ENCODE measurements at regions not wholly inside any gene's neighbourhood (a gene's known extent, or its start where the extent isn't known, plus 50 kb on each side); places are given as distances from the start of the nearest gene placed in this dataset.

DNA sequence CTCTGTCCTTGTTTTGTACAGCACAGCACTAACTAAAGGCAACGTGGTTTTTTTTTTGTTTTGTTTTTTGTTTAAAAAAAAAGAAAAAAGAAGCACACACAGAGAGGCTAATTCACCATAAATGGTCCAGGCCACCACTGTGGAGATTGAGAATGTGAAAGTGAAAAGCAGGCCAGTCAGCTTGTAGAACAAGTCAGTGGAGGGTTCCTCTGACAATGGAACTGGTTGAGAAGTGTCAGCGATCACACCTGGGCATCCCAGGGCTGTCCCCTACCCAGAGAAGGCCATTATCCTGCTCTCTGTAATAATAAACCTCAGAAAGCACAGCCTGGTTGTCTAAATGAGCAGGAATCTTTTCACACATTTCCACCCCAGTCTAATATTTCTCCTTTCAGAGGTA, 119.6 kb upstream of the ZNF438 start:
- H3F3A ChIP-seq (ENCODE audit: low read length, unreplicated experiment), result no peaks in the 10 kb centered on the region
- ChIA-PET CTCF (no interaction called here), POLR2A (ENCODE audit: unreplicated experiment) (no interaction called here)
- intact Hi-C loops (cut with micrococcal nuclease), result no loop called here
- H3K79me2 ChIP-seq (ENCODE audit: low read length), result no peaks in the 10 kb centered on the region
- no peaks in the 10 kb centered on the region for H3K36me3 ChIP-seq (ENCODE audit: low read depth, low read length)
- H3K4me3 ChIP-seq (ENCODE audit: low read length), result no peak overlapping the region
- no peak overlapping the region for H3K4me2 ChIP-seq (ENCODE audit: low read length)
- no peaks in the 10 kb centered on the region for H3K27me3 ChIP-seq (ENCODE audit: low read length)
- H3K9me2 ChIP-seq (replicated peaks; ENCODE audit: low read length), result no peaks in the 10 kb centered on the region
- ATAC-seq (no peak), DNase-seq (no peak)
- no peaks in the 10 kb centered on the region for H4K20me1 ChIP-seq (ENCODE audit: low read length)
- H2AFZ ChIP-seq (ENCODE audit: low read length), result no peak overlapping the region
- H3K9ac ChIP-seq (ENCODE audit: low read length), result no peak overlapping the region
- no peak overlapping the region for H3K27ac ChIP-seq (ENCODE audit: low read length)
- TF ChIP-seq, protein P1, sequence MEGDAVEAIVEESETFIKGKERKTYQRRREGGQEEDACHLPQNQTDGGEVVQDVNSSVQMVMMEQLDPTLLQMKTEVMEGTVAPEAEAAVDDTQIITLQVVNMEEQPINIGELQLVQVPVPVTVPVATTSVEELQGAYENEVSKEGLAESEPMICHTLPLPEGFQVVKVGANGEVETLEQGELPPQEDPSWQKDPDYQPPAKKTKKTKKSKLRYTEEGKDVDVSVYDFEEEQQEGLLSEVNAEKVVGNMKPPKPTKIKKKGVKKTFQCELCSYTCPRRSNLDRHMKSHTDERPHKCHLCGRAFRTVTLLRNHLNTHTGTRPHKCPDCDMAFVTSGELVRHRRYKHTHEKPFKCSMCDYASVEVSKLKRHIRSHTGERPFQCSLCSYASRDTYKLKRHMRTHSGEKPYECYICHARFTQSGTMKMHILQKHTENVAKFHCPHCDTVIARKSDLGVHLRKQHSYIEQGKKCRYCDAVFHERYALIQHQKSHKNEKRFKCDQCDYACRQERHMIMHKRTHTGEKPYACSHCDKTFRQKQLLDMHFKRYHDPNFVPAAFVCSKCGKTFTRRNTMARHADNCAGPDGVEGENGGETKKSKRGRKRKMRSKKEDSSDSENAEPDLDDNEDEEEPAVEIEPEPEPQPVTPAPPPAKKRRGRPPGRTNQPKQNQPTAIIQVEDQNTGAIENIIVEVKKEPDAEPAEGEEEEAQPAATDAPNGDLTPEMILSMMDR (conservative IDR thresholded peaks at IDR 0.05; ENCODE audit: low read depth, low read length), result no peak
- TF ChIP-seq EZH2phosphoT487 (IDR thresholded peaks at IDR 0.05; ENCODE audit: borderline replicate concordance, low read length), result no peak
- BruUV-seq (replicated peaks), result no TSS peak
- H3K4me1 ChIP-seq (ENCODE audit: insufficient read depth, low read length), result peaks cover 16% of the 10 kb centered on the region
- no peaks in the 10 kb centered on the region for H3K9me3 ChIP-seq (ENCODE audit: low read length)

DNA sequence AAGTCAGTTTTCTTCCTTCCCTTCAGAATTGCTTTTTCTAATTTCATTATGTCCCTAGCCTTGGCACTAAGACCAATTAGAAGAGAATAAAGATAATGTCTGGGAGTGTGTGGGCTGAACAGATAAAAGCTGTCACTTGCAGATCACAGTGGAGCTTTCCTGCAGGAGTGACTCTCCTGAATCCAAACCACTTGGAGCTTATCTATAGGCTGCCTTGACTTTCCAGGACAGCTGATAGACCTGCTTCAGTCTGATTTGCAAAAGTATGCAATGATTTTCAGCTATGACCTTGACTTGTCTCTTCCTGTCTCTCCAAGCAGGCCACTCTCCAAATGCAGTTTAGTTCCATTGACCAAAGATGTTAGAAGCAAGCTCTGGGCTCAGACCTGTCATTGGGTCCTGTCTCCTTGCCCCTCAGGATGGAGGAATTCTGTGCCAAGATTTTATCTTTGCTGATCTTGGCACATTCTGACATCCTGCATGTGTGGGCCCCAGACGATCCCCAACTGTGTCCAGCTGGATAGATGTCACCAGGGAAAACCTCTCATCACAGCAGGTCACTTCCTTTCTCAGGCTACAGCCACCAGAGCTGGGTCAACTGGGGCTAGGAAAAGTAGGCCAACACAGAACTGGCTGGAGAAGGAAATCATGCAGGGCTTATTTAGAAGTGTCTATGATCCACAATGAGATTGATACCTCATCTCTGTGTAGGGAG, 120.9 kb upstream of the ZNF438 start:
- H3K4me2 ChIP-seq (ENCODE audit: low read length), result no peak overlapping the region
- H3K9me2 ChIP-seq (replicated peaks; ENCODE audit: low read length), result no peaks in the 10 kb centered on the region
- no peak for TF ChIP-seq EZH2phosphoT487 (IDR thresholded peaks at IDR 0.05; ENCODE audit: borderline replicate concordance, low read length)
- no peak for TF ChIP-seq EZH2 (IDR thresholded peaks at IDR 0.05; ENCODE audit: low read length, unreplicated experiment)
- TF ChIP-seq, protein P1 (conservative IDR thresholded peaks at IDR 0.05; ENCODE audit: low read depth, low read length), result no peak
- no peaks in the 10 kb centered on the region for H3K36me3 ChIP-seq (ENCODE audit: low read depth, low read length)
- no peaks in the 10 kb centered on the region for H3K27me3 ChIP-seq (ENCODE audit: low read length)
- BruUV-seq (replicated peaks), result no TSS peak
- H3K9ac ChIP-seq (ENCODE audit: low read length), result no peak overlapping the region
- H4K20me1 ChIP-seq (ENCODE audit: low read length), result no peaks in the 10 kb centered on the region
- POLR2A ChIA-PET (ENCODE audit: unreplicated experiment), result no interaction called here
- no peak overlapping the region for H2AFZ ChIP-seq (ENCODE audit: low read length)
- no peaks in the 10 kb centered on the region for H3K79me2 ChIP-seq (ENCODE audit: low read length)
- CTCF ChIA-PET, result no interaction called here
- DNase-seq (no peak), ATAC-seq (no peak)
- intact Hi-C loops (cut with micrococcal nuclease), result no loop called here
- no peaks in the 10 kb centered on the region for H3K9me3 ChIP-seq (ENCODE audit: low read length)
- peaks cover 4% of the 10 kb centered on the region for H3K4me1 ChIP-seq (ENCODE audit: insufficient read depth, low read length)
- no peaks in the 10 kb centered on the region for H3F3A ChIP-seq (ENCODE audit: low read length, unreplicated experiment)
- no peak overlapping the region for H3K4me3 ChIP-seq (ENCODE audit: low read length)
- H3K27ac ChIP-seq (ENCODE audit: low read length), result no peak overlapping the region

DNA sequence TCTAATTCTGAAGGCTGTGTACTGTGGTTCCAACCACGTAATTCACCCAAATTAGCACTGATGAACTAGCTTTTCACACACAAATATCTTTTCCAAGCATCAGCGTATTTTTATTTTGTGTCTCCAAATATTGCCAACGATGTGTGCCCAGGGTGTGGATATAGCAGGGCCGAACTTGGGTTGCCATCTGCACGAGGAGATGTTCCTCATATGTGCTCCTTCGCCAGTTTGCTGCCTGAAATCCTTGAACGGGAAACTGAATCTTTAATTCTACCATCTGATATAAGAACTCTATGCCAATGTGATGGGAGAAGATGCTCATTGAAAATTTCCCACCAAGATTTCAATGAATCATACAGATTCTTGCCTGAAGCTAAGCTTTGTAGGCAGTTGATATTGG, 121.5 kb upstream of the ZNF438 start:
- ChIA-PET CTCF (no interaction called here), POLR2A (ENCODE audit: unreplicated experiment) (no interaction called here)
- DNase-seq (no peak), ATAC-seq (no peak)
- Histone ChIP-seq H3K27me3 (ENCODE audit: low read length) (no peaks in the 10 kb centered on the region), H3K9me2 (replicated peaks; ENCODE audit: low read length) (no peaks in the 10 kb centered on the region), H3K27ac (ENCODE audit: low read length) (no peak overlapping the region), H2AFZ (ENCODE audit: low read length) (no peak overlapping the region), H3K4me1 (ENCODE audit: insufficient read depth, low read length) (no peaks in the 10 kb centered on the region), H3K9me3 (ENCODE audit: low read length) (no peaks in the 10 kb centered on the region), H3K36me3 (ENCODE audit: low read depth, low read length) (no peaks in the 10 kb centered on the region), H3K79me2 (ENCODE audit: low read length) (no peaks in the 10 kb centered on the region), H3F3A (ENCODE audit: low read length, unreplicated experiment) (no peaks in the 10 kb centered on the region), H3K4me2 (ENCODE audit: low read length) (no peak overlapping the region), H3K4me3 (ENCODE audit: low read length) (no peak overlapping the region), H4K20me1 (ENCODE audit: low read length) (no peaks in the 10 kb centered on the region), H3K9ac (ENCODE audit: low read length) (no peak overlapping the region)
- TF ChIP-seq EZH2phosphoT487 (IDR thresholded peaks at IDR 0.05; ENCODE audit: borderline replicate concordance, low read length) (no peak), EZH2 (IDR thresholded peaks at IDR 0.05; ENCODE audit: low read length, unreplicated experiment) (no peak)
- TF ChIP-seq, protein P1 (conservative IDR thresholded peaks at IDR 0.05; ENCODE audit: low read depth, low read length), result no peak
- intact Hi-C loops (cut with micrococcal nuclease), result no loop called here
- BruUV-seq (replicated peaks), result no TSS peak

All from PC-3 (cell line).